ENCODE measurements at regions not wholly inside any gene's neighbourhood (a gene's known extent, or its start where the extent isn't known, plus 50 kb on each side); places are given as distances from the start of the nearest gene placed in this dataset.
A peak's percentile ranks its signal among the peaks of the same experiment; 100 is the strongest.

DNA sequence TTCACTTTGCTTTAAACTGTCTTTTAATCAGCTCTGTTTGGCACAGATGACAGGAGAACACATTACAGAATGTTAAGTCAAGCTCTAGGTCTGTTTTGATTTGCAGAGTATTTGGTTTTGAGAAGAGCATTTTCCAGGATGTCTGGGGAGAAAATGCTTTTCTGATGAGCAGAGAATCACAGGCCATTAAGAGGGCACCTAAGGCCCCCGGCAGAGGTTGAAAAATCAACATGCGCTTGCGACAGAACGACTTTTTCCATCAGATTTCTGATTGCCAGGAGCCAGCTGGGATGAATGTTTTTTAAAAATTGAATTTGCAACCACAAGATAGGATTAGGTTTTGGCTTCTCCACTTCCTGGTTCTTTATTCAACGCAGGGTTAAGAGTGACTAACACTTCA is 304.5 kb downstream of the JRKL start:
- no peak for TF ChIP-seq ZNF462 (CRISPR knock-in tag; IDR thresholded peaks at IDR 0.05)
- Mint-ChIP-seq H3K36me3 (ENCODE audit: low read depth) (no peaks in the 10 kb centered on the region), H3K4me3 (no peak overlapping the region), H3K9me3 (no peaks in the 10 kb centered on the region), H3K27me3 (ENCODE audit: insufficient read depth, low read depth, poor library complexity) (peaks cover 19% of the 10 kb centered on the region), H3K4me1 (peaks cover 7% of the 10 kb centered on the region), H3K27ac (no peak overlapping the region)
- Histone ChIP-seq H3K79me2 (replicated peaks; ENCODE audit: insufficient read depth) (no peaks in the 10 kb centered on the region), H3K4me1 (ENCODE audit: insufficient read depth) (peaks cover 5% of the 10 kb centered on the region; the same call in 1 of the 2 replicates), H3K9me2 (ENCODE audit: insufficient read depth) (no peaks in the 10 kb centered on the region), H3K4me2 (no peak overlapping the region), H3K27ac (ENCODE audit: low read depth) (no peak overlapping the region), H3K36me3 (ENCODE audit: insufficient read depth) (no peaks in the 10 kb centered on the region), H2AFZ (no peak overlapping the region), H3K27me3 (ENCODE audit: insufficient read depth) (peaks cover 51% of the 10 kb centered on the region), H3F3A (replicated peaks; ENCODE audit: low read depth) (no peaks in the 10 kb centered on the region), H4K20me1 (replicated peaks; ENCODE audit: insufficient read depth) (no peaks in the 10 kb centered on the region), H3K4me3 (no peak overlapping the region)
- no peak for DNase-seq (ENCODE audit: low spot score)
- no peak for ATAC-seq

DNA sequence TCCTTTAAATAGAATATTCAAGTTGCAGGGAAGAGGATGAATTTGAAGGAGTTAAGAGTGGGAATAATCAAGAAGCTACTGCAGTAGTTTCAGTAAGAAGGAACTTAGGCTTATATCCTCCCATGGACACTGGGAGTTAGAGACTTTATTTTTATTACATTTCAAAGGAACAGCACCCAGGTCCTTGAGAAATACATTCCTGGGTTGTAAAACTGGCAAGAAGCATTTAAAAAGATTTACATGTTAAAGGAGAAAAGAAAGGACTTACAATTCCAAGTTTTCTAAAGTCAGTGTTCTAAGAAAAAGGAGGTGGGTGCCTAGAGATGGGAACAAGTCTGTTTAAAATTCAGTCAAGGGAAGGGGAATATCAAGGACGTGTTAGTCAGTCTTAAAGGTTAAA is 306.9 kb downstream of the JRKL start:
- Histone ChIP-seq H3K9me2 (ENCODE audit: insufficient read depth) (no peaks in the 10 kb centered on the region), H3K27ac (ENCODE audit: low read depth) (no peak overlapping the region), H4K20me1 (replicated peaks; ENCODE audit: insufficient read depth) (no peaks in the 10 kb centered on the region), H3K36me3 (ENCODE audit: insufficient read depth) (no peaks in the 10 kb centered on the region), H3K79me2 (replicated peaks; ENCODE audit: insufficient read depth) (no peaks in the 10 kb centered on the region), H3K4me2 (no peak overlapping the region), H3K4me3 (no peak overlapping the region), H3F3A (replicated peaks; ENCODE audit: low read depth) (no peaks in the 10 kb centered on the region), H2AFZ (no peak overlapping the region), H3K27me3 (ENCODE audit: insufficient read depth) (peaks cover 63% of the 10 kb centered on the region), H3K4me1 (ENCODE audit: insufficient read depth) (peaks cover 5% of the 10 kb centered on the region; the same call in 1 of the 2 replicates)
- Mint-ChIP-seq H3K36me3 (ENCODE audit: low read depth) (no peaks in the 10 kb centered on the region), H3K9me3 (no peaks in the 10 kb centered on the region), H3K27me3 (ENCODE audit: insufficient read depth, low read depth, poor library complexity) (peaks cover 19% of the 10 kb centered on the region), H3K4me1 (peaks cover 7% of the 10 kb centered on the region), H3K27ac (no peak overlapping the region), H3K4me3 (no peak overlapping the region)
- peak; percentile 62; the same call in 1 of the 2 replicates for TF ChIP-seq NANOG (IDR thresholded peaks at IDR 0.05; ENCODE audit: borderline replicate concordance)
- no peak for TF ChIP-seq EZH2 (IDR thresholded peaks at IDR 0.05; ENCODE audit: low read depth, unreplicated experiment)
- TF ChIP-seq EZH2phosphoT487 (IDR thresholded peaks at IDR 0.05; ENCODE audit: unreplicated experiment) = no peak
- peak; percentile 34; the same call in 1 of the 2 replicates for TF ChIP-seq POLR2AphosphoS5 (IDR thresholded peaks at IDR 0.05; ENCODE audit: low read depth)
- peak; percentile 60 for DNase-seq (ENCODE audit: low spot score)
- peak; percentile 48 for ATAC-seq

All from GM23338 (cell line).